GM19023 (cell line): ENCODE measurements at regions not wholly inside any gene's neighbourhood (a gene's known extent, or its start where the extent isn't known, plus 50 kb on each side); places are given as distances from the start of the nearest gene placed in this dataset.
"Not testable (repeated sequence)": the region's sequence is repeated elsewhere in the genome, so short reads cannot be mapped to it uniquely, and the experiment has no call there.

ENCODE experiments used
- ATAC-seq: cut with Tn5 transposase; IDR thresholded peaks from one replicate; pipeline ENCODE4 v1.9.1; 2021; ENCODE audit warnings: mild to moderate bottlenecking, moderate library complexity; ENCODE audit not compliant: unreplicated experiment

GRCh38 chr14:89699071-89699470 is 255.5 kb downstream of the EFCAB11 start:
- ATAC-seq, result no peak

GRCh38 chr14:89697281-89698060 is 257.1 kb downstream of the EFCAB11 start:
- ATAC-seq, result no peak

GRCh38 chr14:89695846-89696245 is 258.7 kb downstream of the EFCAB11 start:
- ATAC-seq, result no peak

- ATAC-seq, result no peak
Observed at GRCh38 chr14:89690139-89690538, 264.4 kb downstream of the EFCAB11 start.

GRCh38 chr14:89689711-89690110 is 264.8 kb downstream of the EFCAB11 start:
- not testable (repeated sequence) for ATAC-seq

- no peak for ATAC-seq
Observed at GRCh38 chr14:89688507-89689211, 265.9 kb downstream of the EFCAB11 start.

- ATAC-seq, result not testable (repeated sequence)
Observed at GRCh38 chr14:89687129-89687528, 267.4 kb downstream of the EFCAB11 start.

GRCh38 chr14:89684139-89684538 is 267.1 kb upstream of the FOXN3 start:
- no peak for ATAC-seq

- ATAC-seq, result peak; percentile 69
Observed at GRCh38 chr14:89681086-89682018, 264.3 kb upstream of the FOXN3 start.

GRCh38 chr14:89680156-89680555 is 263.1 kb upstream of the FOXN3 start:
- no peak for ATAC-seq

GRCh38 chr14:89678768-89679167 is 261.7 kb upstream of the FOXN3 start:
- ATAC-seq, result no peak

- ATAC-seq, result no peak
Observed at GRCh38 chr14:89675590-89675989, 258.6 kb upstream of the FOXN3 start.

- no peak for ATAC-seq
Observed at GRCh38 chr14:89674936-89675335, 257.9 kb upstream of the FOXN3 start.

- ATAC-seq, result no peak
Observed at GRCh38 chr14:89674240-89674639, 257.2 kb upstream of the FOXN3 start.

GRCh38 chr14:89673512-89674225 is 256.6 kb upstream of the FOXN3 start:
- no peak for ATAC-seq

GRCh38 chr14:89672636-89673511 is 255.8 kb upstream of the FOXN3 start:
- ATAC-seq, result no peak

GRCh38 chr14:89669193-89669592 is 252.2 kb upstream of the FOXN3 start:
- no peak for ATAC-seq

- ATAC-seq, result no peak
Observed at GRCh38 chr14:89667983-89668382, 250.9 kb upstream of the FOXN3 start.

- ATAC-seq, result not testable (repeated sequence)
Observed at GRCh38 chr14:89665300-89666081, 248.5 kb upstream of the FOXN3 start.
